Gastrocnemius medialis (tissue), 4 donors: ENCODE measurements at regions not wholly inside any gene's neighbourhood (a gene's known extent, or its start where the extent isn't known, plus 50 kb on each side); places are given as distances from the start of the nearest gene placed in this dataset.
"Not testable (repeated sequence)": the region's sequence is repeated elsewhere in the genome, so short reads cannot be mapped to it uniquely, and the experiment has no call there.

Experiments used
- ATAC-seq, 2 donors: fragments of 150-250 bp; one replicate each; pipeline ENCODE4 v1.9.1; 2016
- DNase-seq, 2 donors: peaks; one replicate each; pipeline ENCODE4 v3.0.0-alpha.2; 2019
- H3K27ac ChIP-seq, 4 donors: fragments of 200-600 bp; sonication (generic); 1 replicate in 1 of 4; 2 replicates in 3 of 4; pipeline ENCODE4 v1.5.1; 2016 to 2018; ENCODE audit warnings: mild to moderate bottlenecking in 2 of 4, moderate library complexity in 1 of 4
- H3K27me3 ChIP-seq, 3 donors: fragments of 200-600 bp; sonication (generic) in 2 of 3; 1 replicate in 1 of 3; 2 replicates in 2 of 3; pipeline versions ENCODE4 v1.5.1 to v1.6.0; 2016 to 2019; ENCODE audit warnings: mild to moderate bottlenecking in 1 of 3, moderate library complexity in 1 of 3
- H3K36me3 ChIP-seq, 2 donors: fragments of 200-600 bp; sonication (generic) in 1 of 2; one replicate each; pipeline ENCODE4 v1.5.1; 2017 to 2018
- H3K4me1 ChIP-seq, 2 donors: fragments of 200-600 bp; sonication (generic) in 1 of 2; one replicate each; pipeline ENCODE4 v1.5.1; 2016 to 2017; ENCODE audit warnings: mild to moderate bottlenecking in 2 of 2
- H3K4me3 ChIP-seq, 4 donors: fragments of 200-600 bp; sonication (generic) in 3 of 4; 1 replicate in 1 of 4; 2 replicates in 3 of 4; pipeline ENCODE4 v1.5.1; 2016 to 2019; ENCODE audit warnings: mild to moderate bottlenecking in 2 of 4
- H3K9me3 ChIP-seq, 3 donors: fragments of 200-600 bp; sonication (generic) in 2 of 3; 1 replicate in 1 of 3; 2 replicates in 2 of 3; pipeline ENCODE4 v1.5.1; 2016 to 2019
- CTCF ChIP-seq, 5 experiments: fragments of 450-650 bp in 3 of 5; fragments of 200-600 bp in 2 of 5; sonication (generic) in 2 of 5; IDR thresholded peaks in 4 of 5; conservative IDR thresholded peaks in 1 of 5; 1 replicate in 4 of 5; 2 replicates in 1 of 5; pipeline ENCODE4 v1.5.1; 2016 to 2019; ENCODE audit warnings: antibody characterized with exemption in 5 of 5, mild to moderate bottlenecking in 3 of 5, moderate library complexity in 3 of 5
- POLR2A ChIP-seq, 2 donors: fragments of 450-650 bp; IDR thresholded peaks; one replicate each; pipeline ENCODE4 v1.6.1; 2017; ENCODE audit warnings: antibody characterized with exemption in 2 of 2, mild to moderate bottlenecking in 2 of 2, moderate library complexity in 2 of 2
- in situ Hi-C, 4 donors: fragments of 200-750 bp; cut with MboI; loops; one replicate each; pipeline versions ENCODE4 v1.15.0 to v1.8.0; 2017; ENCODE audit warnings: low sequenced_read_pairs in 4 of 4
- intact Hi-C: fragments of 100-400 bp; cut with DNase I; formaldehyde crosslinking; loops from one replicate; pipeline ENCODE4 v1.15.1; 2023; ENCODE audit warnings: low total_unique reads

GRCh38 chr1:173307845-173308244 is 100.7 kb upstream of the TNFSF4 start:
- in situ Hi-C loops: no loop called here
- ATAC-seq: no peak

GRCh38 chr1:173314656-173315055 is 107.5 kb upstream of the TNFSF4 start:
- H3K4me3 ChIP-seq: no peak overlapping the region
- no peak overlapping the region for H3K27ac ChIP-seq
- DNase-seq (no peak), ATAC-seq (no peak)
- in situ Hi-C loops (no loop called here), intact Hi-C loops (no loop called here)
- no peak for TF ChIP-seq POLR2A (IDR thresholded peaks at IDR 0.05)
- TF ChIP-seq CTCF (IDR thresholded peaks at IDR 0.05 in 4 of 5, conservative IDR thresholded peaks at IDR 0.05 in 1 of 5): no peak
- H3K9me3 ChIP-seq: no peaks in the 10 kb centered on the region
- no peaks in the 10 kb centered on the region for H3K27me3 ChIP-seq
- no peaks in the 10 kb centered on the region for H3K4me1 ChIP-seq
- no peaks in the 10 kb centered on the region for H3K36me3 ChIP-seq

More at GRCh38 chr1:173307845-173308244, 100.7 kb upstream of the TNFSF4 start:
- TF ChIP-seq POLR2A (IDR thresholded peaks at IDR 0.05) (no peak), CTCF (IDR thresholded peaks at IDR 0.05 in 4 of 5, conservative IDR thresholded peaks at IDR 0.05 in 1 of 5) (no peak)
- no peaks in the 10 kb centered on the region for H3K9me3 ChIP-seq
- H3K27ac ChIP-seq: no peak overlapping the region
- H3K27me3 ChIP-seq: no peaks in the 10 kb centered on the region
- H3K36me3 ChIP-seq: no peaks in the 10 kb centered on the region
- intact Hi-C loops: no loop called here
- DNase-seq: no peak
- H3K4me1 ChIP-seq: no peaks in the 10 kb centered on the region
- no peak overlapping the region for H3K4me3 ChIP-seq

GRCh38 chr1:173315296-173315695 is 108.2 kb upstream of the TNFSF4 start:
- TF ChIP-seq CTCF (IDR thresholded peaks at IDR 0.05 in 4 of 5, conservative IDR thresholded peaks at IDR 0.05 in 1 of 5) (no peak), POLR2A (IDR thresholded peaks at IDR 0.05) (no peak)
- H3K27ac ChIP-seq: no peak overlapping the region
- H3K36me3 ChIP-seq: no peaks in the 10 kb centered on the region
- intact Hi-C loops: no loop called here
- H3K27me3 ChIP-seq: no peaks in the 10 kb centered on the region
- DNase-seq (no peak), ATAC-seq (no peak)
- no peak overlapping the region for H3K4me3 ChIP-seq
- H3K9me3 ChIP-seq: no peaks in the 10 kb centered on the region
- in situ Hi-C loops: no loop called here
- H3K4me1 ChIP-seq: no peaks in the 10 kb centered on the region

- Histone ChIP-seq H3K9me3 (peaks cover 0 to 4% (median 0%) of the 10 kb centered on the region in 3 donors), H3K27me3 (no peaks in the 10 kb centered on the region), H3K4me3 (no peak overlapping the region), H3K36me3 (no peaks in the 10 kb centered on the region), H3K27ac (no peak overlapping the region), H3K4me1 (no peaks in the 10 kb centered on the region)
- in situ Hi-C loops: no loop called here
- TF ChIP-seq POLR2A (IDR thresholded peaks at IDR 0.05) (no peak), CTCF (IDR thresholded peaks at IDR 0.05 in 4 of 5, conservative IDR thresholded peaks at IDR 0.05 in 1 of 5) (no peak)
- no peak for DNase-seq
- intact Hi-C loops: no loop called here
- ATAC-seq: no peak
These were observed 111.7 kb upstream of the TNFSF4 start for GRCh38 chr1:173318788-173319187.

GRCh38 chr1:173324352-173324751 is 117.2 kb upstream of the TNFSF4 start:
- H3K9me3 ChIP-seq, H3K4me3 ChIP-seq, H3K27me3 ChIP-seq, ATAC-seq, H3K27ac ChIP-seq, DNase-seq, H3K36me3 ChIP-seq, H3K4me1 ChIP-seq, intact Hi-C loops, in situ Hi-C loops: not testable (repeated sequence)

- H3K36me3 ChIP-seq, ATAC-seq, H3K4me1 ChIP-seq, H3K27me3 ChIP-seq, in situ Hi-C loops, H3K9me3 ChIP-seq, H3K27ac ChIP-seq, intact Hi-C loops, DNase-seq, H3K4me3 ChIP-seq: not testable (repeated sequence)
These were observed 120.9 kb upstream of the TNFSF4 start for GRCh38 chr1:173327987-173328386.
